SKM-1 treated with dmso at 0.1 percent for 144 hours (cell line): ENCODE measurements at regions not wholly inside any gene's neighbourhood (a gene's known extent, or its start where the extent isn't known, plus 50 kb on each side); places are given as distances from the start of the nearest gene placed in this dataset.
"Not testable (repeated sequence)": the region's sequence is repeated elsewhere in the genome, so short reads cannot be mapped to it uniquely, and the experiment has no call there.

ENCODE experiments used
- DNase-seq: peaks from one replicate; lab custom pipeline; 2025; ENCODE audit not compliant: unreplicated experiment; lab: John Stamatoyannopoulos, UW

GRCh38 chr11:112614605-112615004 lies 346.6 kb upstream of the NCAM1 start:
- no peak for DNase-seq

- no peak for DNase-seq
Measured at GRCh38 chr11:112615238-112615637, 346.0 kb upstream of the NCAM1 start.

GRCh38 chr11:112615891-112616290 lies 345.3 kb upstream of the NCAM1 start:
- DNase-seq: peak; percentile 7

GRCh38 chr11:112616327-112617097 lies 344.7 kb upstream of the NCAM1 start:
- no peak for DNase-seq

GRCh38 chr11:112617098-112617425 lies 344.2 kb upstream of the NCAM1 start:
- no peak for DNase-seq

- no peak for DNase-seq
Measured at GRCh38 chr11:112617977-112618826, 343.0 kb upstream of the NCAM1 start.

GRCh38 chr11:112619106-112619505 lies 342.1 kb upstream of the NCAM1 start:
- DNase-seq: no peak

- no peak for DNase-seq
Measured at GRCh38 chr11:112620621-112621394, 340.4 kb upstream of the NCAM1 start.

GRCh38 chr11:112623057-112623456 lies 338.2 kb upstream of the NCAM1 start:
- DNase-seq: no peak

- DNase-seq: no peak
Measured at GRCh38 chr11:112624431-112624830, 336.8 kb upstream of the NCAM1 start.

- DNase-seq: not testable (repeated sequence)
Measured at GRCh38 chr11:112624971-112625370, 336.2 kb upstream of the NCAM1 start.

- DNase-seq: no peak
Measured at GRCh38 chr11:112625814-112626213, 335.4 kb upstream of the NCAM1 start.

- DNase-seq: no peak
Measured at GRCh38 chr11:112626731-112627130, 334.5 kb upstream of the NCAM1 start.

- DNase-seq: no peak
Measured at GRCh38 chr11:112627588-112628045, 333.6 kb upstream of the NCAM1 start.

- DNase-seq: no peak
Measured at GRCh38 chr11:112628676-112629075, 332.5 kb upstream of the NCAM1 start.

- DNase-seq: no peak
Measured at GRCh38 chr11:112630496-112630895, 330.7 kb upstream of the NCAM1 start.

GRCh38 chr11:112631333-112631732 lies 329.9 kb upstream of the NCAM1 start:
- peak; percentile 4 for DNase-seq

GRCh38 chr11:112632866-112633505 lies 328.2 kb upstream of the NCAM1 start:
- DNase-seq: no peak

GRCh38 chr11:112634551-112634950 lies 326.7 kb upstream of the NCAM1 start:
- no peak for DNase-seq

- no peak for DNase-seq
Measured at GRCh38 chr11:112634995-112635737, 326.1 kb upstream of the NCAM1 start.
